ENCODE measurements at regions not wholly inside any gene's neighbourhood (a gene's known extent, or its start where the extent isn't known, plus 50 kb on each side); places are given as distances from the start of the nearest gene placed in this dataset.

DNA sequence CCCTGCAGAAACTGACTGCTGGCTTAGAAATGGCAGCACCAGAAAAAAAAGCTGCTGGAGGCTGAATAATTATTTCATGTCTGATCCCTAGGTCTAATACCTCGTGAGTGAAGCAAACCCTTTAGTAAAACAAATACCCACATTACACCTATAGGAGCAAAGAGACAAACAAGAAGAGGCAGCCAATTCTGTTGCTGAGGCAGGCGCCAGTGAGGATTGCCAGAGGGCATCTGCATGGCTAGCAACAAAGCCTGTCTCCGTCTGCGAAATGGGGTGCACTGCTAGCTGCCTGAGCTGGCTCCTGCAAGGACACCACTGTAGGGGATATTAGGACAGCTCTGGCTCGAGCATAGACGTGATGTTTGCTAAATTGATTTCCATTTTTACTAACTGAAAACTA is 509.7 kb downstream of the TDRD15 start:
- no peak for DNase-seq (ENCODE audit: low spot score)

DNA sequence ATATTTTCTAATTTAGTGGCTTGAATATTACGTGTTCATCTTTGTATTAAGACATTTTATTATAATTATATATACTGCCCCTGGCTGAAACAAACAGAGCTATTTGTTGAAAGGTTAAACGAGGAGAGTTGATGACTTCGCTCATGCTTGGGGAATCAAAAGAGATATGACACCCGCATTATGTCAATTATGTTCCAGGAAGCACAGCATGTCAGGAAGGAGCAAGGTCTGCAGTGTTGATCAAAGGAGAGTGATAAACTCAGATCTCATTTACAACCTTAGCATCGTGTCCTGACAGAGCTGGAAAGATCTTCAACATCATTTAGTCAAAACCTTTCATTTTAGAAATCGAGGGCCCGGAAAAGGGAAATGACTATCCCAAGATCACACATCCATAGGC is 510.1 kb downstream of the TDRD15 start:
- DNase-seq (ENCODE audit: low spot score): no peak

DNA sequence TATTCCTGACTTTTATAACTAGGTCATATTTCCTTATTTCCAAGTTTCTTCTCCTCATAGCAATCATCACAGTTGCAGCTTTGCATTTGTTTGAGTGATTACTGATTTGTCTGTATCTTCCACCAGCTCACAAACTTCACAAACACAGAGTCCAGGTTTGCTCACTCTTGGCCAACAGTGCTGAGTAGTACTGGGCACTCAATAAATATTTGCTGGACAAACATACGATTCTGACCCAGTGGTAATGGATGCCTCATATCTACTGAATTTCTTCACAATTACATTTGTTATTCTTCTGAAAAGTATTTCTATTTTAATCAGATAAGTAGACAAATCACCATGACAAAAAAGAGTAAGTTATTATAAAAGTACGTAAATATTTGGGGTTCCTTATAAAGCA is 516.3 kb downstream of the TDRD15 start:
- DNase-seq (ENCODE audit: low spot score): no peak

DNA sequence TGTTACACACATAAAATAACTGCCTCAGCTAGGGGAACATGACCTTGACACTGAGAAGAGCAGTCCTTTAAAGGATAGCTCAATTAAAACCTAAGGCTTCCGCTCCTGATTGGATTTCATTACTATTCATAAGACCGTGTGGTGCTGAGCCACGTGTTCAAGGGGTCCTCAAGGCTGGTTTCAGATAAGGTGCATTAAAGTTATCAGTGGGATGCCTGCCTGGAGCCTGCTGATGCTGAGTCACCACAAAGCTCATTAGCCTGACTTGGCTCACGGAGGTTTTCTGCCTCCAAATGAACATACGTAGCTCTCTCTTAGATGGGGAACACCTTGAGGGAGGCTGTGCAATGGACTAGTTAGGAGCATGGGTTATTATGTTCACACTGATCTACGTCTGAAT is 518.9 kb downstream of the TDRD15 start:
- no peak for DNase-seq (ENCODE audit: low spot score)

DNA sequence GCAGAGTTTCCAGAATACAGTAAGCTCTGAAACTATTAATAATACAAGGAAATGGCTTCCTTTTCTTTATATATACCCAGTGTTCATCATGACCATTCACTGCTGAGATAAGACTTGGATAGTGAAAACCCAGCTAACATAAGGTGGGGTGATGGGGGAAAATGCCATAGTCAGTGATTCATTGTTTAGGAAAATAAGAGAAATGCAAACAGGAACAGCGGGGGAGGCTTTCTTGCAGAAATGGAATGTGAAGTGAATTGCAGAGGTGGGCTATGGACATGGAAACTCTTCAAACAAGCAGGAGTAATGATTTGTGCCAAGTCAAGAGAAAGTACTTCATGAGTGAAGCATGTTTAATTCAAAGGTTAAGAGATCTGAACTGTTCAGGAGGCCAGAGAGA is 519.4 kb downstream of the TDRD15 start:
- DNase-seq (ENCODE audit: low spot score): peak; percentile 17

DNA sequence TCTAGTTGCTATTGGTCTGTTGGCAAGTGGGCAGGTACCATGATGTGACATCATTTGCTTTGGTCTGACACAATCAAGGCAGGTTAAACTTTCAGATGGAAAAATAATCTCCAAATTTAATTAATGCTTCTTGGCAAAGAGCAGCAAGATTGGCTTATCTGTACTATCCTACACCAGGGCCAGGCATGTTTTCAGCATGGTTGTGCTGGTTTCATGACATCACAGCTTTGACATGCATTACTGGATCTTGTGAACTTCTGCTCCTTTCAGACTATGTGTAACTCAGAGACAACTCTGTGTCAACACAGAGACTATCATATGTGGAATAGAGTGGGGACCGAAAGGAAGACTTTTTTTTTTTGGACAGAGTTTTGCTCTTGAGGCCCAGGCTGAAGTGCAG is 520.5 kb downstream of the TDRD15 start:
- no peak for DNase-seq (ENCODE audit: low spot score)

DNA sequence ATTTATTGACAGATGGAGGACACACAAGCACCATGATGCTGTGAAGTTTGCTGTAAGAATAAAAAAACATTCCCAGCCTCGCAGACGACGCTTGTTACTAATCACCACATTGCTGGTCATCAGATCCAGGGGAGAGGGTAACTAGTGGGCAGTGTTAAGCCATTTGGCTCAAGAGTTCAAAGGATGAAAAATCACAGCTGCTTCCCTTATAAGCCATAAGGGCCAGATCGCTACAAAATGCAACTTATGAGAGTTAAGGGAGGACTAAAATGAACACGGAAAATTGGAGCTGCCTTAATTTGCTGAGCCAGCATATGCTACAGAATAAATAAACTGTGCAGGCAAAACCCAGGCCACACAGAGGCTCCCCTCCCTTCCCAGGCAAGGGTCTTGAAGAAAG is 522.6 kb downstream of the TDRD15 start:
- no peak for DNase-seq (ENCODE audit: low spot score)

DNA sequence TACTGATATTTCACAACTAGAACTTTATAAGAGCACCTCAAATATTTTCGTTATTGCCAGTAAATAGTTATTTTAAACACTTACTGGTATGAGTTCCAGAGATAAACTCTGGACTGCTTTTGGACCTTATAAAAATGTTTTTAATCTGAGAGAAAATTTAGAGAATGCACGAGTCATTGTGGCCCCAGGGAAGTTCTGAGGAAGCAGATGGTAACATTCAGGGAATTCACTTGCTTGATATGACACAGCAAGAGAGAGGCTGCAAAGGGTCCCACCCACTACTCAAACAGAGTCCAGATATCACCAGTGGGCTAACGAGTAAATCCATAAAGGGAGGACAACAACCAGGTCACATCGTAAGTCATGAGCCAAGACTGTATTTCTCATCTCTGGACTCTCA is 526.8 kb downstream of the TDRD15 start:
- DNase-seq (ENCODE audit: low spot score): peak; percentile 11

DNA sequence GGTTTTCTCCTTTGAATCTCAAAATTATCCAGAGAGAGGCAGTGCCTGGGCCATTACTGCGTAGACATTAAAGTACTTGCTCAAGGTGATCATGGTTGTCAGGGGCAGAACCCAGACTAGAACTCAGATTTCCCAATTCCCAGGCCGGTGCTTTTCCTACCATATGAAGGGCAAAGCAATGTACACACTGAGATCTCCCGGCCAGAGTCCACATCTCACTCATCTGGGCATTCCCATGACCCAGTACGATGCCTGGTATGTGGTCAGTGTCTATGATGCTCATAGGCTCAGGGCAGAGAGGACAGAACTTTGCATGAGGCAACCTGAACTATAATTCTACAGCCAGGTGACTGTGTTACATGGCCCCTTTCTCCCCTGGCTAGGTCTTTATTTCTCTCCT is 531.4 kb downstream of the TDRD15 start:
- DNase-seq (ENCODE audit: low spot score): no peak

DNA sequence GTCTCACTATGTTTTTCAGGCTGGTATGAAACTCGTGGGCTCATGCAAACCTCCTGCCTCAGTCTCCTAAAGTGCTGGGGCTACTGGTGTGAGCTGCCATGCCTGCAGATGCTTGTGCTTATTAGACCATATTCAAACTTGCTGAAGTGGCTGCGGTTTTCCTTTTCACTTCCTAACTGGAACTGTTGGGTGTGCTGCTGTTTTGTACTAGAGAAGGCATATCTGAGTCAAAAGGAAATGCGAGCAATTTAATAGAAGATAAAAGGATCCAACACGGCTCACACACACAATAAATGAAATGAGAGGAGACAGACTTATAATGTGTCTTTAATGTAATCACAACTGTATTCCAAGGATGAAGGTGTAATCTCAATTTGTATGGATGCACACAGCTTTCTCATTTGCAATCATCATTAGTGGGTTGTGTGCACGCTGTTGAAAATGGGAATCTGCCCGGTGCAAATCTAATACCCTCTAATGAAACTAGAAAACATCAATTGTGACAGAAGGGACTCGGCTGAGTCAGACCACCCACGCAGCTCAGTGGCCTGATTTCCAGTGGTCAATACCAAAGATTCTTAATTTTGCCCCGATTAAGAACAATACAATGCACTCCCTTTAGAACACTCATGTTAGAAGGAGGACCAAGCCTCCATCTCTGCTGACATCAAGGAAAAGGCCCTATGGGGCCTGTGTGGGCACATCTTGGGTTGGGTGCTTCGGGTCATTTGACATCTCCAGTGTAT is 532.7 kb downstream of the TDRD15 start:
- no peak for DNase-seq (ENCODE audit: low spot score)

DNA sequence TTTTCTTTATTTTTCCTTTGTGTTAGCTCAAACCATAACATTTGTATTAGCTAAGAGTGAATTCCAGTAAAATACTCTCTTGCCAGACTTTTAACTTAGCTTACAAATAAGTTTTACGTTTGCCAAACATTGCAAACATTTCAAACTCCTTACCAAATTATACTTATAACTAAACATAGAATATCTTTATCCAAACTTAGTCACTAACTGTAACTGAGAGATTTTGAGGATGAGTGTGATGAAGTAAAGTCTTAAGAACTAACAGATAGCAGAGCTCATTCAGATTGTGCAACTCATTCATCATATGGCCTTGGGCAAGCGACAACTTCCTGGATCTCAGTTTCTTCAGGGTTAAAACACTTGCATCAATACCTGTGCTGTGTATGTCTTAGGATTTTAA is 533.7 kb downstream of the TDRD15 start:
- no peak for DNase-seq (ENCODE audit: low spot score)

DNA sequence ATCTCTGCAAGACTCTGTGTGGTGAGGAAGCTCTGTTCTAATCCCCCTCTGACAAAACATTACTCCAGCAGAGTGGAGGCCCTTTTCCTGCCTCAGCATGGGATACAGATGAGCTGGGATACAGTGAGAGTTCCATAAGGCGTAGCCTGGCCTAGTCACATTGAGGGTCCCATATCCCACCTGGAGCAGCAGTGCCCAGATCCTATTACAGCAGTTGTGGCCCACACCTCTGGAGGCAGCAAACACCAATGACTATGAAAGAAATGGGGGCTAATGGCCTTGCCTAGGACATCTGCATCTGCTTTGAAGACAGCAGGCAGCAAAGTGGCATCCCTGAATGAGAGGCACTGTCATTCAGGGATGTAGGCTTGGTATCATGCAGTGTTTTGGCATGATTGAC is 534.5 kb downstream of the TDRD15 start:
- DNase-seq (ENCODE audit: low spot score): no peak

DNA sequence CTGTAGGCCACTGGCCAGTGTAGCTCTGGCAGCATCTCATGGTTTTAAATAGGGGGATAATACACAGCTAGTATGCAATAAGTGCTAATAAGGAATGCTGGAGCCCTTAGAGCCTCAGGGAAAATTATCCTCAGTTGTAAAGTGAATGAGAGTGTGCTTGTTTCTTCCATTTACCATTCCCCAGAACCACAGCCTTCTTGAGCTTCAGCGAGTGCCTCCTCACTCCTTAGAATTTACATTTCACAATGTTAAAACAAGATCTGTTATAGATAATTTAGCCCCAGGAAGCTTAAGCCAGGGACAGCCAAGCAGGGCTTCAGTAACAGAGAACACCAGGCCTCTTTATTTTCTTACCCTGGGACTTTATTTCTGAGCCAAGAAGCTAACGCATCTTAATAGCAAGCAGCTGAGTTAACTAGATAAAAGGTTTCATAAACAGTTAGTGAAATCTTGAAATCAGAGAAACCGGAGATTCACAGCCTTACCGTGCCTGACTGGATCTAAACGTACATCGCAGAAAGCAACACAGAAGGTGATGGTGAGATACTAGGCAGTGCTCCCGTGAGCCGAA is 535.2 kb downstream of the TDRD15 start:
- no peak for DNase-seq (ENCODE audit: low spot score)

DNA sequence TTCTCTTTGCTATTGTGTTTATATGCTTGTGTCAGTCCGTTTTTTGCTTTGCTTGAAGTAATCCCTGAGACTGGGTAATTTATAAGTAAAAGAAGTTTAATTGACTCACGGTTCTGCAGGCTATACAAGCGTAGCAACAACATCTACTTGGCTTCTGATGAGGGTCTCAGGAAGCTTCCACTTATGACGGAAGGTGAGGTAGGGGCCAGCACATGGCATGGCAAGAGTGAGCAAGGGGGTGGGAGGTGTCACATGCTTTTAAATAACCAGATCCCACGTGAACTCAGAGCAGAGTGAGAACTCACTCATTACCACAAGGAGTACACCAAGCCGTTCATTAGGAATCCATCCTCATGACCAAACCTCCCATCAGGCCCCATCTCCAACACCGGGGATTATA is 540.3 kb downstream of the TDRD15 start:
- DNase-seq (ENCODE audit: low spot score): no peak

DNA sequence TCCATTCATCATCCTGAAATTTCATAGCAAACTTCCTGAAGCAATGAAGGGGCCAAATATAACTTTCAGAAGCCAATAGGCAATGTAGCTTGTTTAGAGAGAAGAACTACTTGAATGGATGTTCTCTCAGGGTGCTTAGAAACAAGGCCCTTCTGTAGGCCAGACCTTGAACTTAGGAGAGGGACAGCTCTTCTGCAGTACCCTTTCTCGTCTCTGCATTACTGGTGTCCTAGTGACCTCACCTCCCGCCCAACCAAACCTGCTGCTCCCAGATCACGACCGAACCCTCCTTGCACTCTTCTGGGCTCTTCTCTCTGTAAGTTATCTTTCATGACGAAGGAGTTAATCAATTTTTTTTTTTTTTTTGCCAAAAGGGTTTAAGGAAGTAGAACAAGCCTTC is 543.9 kb downstream of the TDRD15 start:
- DNase-seq (ENCODE audit: low spot score): no peak

DNA sequence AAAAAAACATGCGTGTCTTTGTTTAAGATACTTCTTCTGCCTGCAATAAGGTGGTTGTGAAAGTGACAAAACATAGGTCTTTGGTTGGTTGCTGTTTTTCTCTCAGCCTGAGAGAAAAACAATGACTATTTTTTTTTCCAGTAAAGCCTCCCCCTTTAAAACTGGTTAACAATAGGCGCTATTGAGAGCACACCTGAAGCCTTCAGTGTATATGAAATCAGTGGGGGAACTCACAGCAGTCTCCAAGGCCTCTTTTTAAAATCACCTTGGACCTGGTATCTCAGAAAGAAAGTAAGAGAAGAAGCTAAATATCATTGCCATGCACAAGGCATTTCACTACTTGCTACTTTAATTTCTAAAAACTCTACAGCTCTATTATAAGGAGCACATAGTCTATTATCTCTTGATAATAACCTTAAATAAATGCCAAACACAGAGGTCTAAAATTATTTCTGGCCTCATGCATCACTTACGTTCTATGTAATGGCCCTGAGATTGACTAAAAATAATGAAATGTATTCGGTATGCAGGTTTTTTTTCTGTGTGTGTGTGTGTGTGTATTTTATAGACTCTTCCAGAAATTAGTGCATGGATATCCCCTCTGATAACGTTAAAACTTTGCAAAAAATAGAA is 544.4 kb downstream of the TDRD15 start:
- DNase-seq (ENCODE audit: low spot score): no peak

DNA sequence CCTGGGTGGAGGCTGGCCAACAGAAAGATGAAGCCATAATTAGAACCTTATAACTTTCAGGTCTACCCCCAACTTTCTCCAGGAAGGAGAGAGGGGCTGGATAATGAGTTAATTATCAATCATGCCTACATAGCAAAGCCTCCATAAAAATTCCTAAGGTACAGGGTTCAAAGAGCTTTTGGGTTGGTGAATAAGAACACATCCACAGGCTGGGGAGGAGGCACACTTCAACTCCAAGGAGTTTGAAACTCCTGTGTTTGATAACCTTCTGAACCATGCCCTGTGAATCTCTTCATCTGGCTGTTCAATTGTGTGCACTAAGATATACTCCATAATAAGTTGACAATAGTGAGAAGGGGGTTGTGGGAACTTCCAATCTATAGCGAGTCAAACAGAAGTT is 552.3 kb downstream of the TDRD15 start:
- no peak for DNase-seq (ENCODE audit: low spot score)

DNA sequence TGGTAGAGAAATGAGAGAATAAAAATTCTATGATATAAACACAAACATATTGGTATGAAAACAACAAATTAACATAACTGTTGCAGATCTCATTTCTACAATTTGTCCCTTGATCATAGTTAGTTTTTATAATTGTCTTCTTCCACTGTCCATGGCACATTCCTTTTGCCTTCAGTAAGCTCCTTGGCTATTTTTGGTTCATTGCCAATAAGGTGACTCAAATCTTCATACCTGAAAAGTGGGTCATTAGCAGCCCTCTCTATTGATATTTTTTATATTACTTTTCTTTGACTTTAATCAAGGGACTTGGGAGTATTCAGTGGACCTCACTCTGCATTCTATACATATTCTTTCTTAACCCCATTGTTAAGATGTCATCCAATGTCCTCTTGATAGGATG is 552.9 kb downstream of the TDRD15 start:
- DNase-seq (ENCODE audit: low spot score): no peak

DNA sequence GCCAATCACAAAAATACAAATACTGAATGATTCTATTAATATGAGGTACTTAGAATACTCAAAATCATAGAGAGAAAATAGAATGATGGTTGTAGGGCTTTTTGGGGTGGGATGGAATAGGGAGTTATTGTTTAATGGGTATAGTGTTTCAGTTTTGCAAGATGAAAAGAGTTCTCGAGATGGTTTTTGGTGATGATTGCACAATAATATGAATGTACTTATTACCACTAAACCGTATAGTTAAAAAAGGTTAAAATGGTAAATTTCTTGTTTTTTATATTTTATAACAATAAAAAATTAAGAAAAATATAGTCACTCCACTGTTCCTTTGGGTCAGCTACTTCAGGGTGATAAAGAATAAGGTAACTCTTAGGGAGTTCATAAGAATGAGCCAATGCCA is 560.1 kb downstream of the TDRD15 start:
- DNase-seq (ENCODE audit: low spot score): no peak

DNA sequence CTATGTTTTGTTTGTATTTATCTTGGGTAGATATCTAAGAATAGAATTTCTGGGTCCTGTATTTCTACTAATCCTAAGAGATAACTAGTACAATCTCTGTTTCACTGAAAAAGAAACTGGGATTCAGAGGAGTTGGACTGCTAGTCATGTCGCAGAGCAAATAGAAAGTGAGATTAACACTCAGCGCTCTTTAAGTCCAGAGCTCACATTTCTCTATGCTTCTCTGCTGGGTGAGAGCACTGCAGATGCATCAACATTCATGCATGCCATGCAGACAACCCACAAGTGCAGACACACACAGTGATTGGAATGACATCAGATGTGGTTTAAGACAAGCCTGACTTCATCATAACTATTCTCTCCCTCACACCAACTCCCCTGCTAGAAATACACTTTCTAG is 563.8 kb downstream of the TDRD15 start:
- no peak for DNase-seq (ENCODE audit: low spot score)

DNA sequence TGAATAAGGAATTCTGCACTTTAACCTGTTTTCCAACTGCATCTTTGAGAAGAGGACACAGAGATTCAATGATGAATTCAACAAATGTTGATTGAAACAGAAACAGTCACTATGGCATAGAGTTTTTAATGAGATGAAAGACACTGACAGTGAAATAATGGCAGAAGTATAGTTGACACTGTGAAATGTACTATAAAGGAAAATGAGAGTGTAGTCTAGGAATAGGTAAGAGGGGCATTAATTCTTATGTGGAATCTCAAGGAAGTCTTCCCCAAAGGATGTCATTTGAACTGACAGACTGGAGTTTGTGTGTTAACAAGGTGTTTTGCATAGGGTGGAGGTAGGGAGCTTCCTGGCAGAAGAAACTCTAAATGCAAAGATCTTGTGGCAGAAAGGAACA is 566.2 kb downstream of the TDRD15 start:
- no peak for DNase-seq (ENCODE audit: low spot score)

DNA sequence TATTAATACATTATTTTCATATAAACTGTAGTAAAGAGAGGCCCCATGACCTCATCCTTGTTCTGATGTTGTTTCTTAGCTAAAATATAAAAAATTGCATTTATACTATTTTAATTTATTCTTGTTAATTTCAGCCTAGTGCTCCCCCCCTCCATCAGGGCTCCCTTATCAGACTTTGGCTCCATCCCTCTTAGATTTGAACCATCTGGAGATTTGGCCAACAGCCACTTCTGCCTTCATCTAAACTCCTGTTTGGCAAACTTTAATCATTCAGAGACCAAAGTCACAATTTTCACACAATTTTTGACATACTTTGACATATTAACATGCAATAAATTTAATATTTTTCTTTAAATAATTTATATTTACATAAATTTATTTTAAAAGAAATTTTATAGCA is 569.3 kb downstream of the TDRD15 start:
- no peak for DNase-seq (ENCODE audit: low spot score)

DNA sequence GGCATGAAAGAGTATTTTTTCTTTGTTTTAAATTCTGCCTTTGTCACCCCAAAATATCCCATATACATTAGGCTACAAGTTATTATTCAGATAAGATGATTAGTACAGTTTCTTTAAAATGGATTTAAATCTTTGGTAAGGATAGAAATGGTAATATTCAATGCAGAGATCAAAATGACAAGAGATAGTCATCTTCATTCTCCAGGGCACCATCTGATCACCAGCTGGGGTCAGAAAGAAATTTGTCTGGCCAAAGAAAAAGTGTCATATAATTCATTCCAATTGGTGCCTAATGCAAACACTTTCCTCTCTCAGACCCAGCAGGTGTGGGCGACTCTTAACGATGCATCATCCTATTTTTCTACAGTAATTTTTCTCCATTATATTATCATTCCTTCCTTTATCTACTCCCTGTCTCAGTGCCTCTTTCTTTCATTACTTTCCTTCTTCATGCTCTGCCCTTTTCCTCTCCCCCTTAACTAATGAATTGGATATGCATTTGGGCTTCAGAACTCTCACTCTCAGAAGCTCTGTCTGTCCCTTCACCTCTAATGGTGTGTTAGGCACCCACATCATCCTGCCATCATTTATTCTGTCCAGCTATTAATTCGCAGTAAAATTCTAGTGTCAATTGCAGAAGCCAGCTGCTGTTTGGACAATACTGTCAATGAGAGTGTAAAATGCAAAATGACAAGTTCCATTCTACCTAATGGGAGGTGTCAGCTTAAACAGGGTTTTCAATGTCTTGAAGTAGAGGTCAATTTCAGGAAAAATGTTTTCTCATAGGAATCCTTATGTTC is 570.5 kb downstream of the TDRD15 start:
- no peak for DNase-seq (ENCODE audit: low spot score)

All from AG08396 (cell line).